ENCODE measurements at regions not wholly inside any gene's neighbourhood (a gene's known extent, or its start where the extent isn't known, plus 50 kb on each side); places are given as distances from the start of the nearest gene placed in this dataset.
"Not testable (repeated sequence)": the region's sequence is repeated elsewhere in the genome, so short reads cannot be mapped to it uniquely, and the experiment has no call there.

DNA sequence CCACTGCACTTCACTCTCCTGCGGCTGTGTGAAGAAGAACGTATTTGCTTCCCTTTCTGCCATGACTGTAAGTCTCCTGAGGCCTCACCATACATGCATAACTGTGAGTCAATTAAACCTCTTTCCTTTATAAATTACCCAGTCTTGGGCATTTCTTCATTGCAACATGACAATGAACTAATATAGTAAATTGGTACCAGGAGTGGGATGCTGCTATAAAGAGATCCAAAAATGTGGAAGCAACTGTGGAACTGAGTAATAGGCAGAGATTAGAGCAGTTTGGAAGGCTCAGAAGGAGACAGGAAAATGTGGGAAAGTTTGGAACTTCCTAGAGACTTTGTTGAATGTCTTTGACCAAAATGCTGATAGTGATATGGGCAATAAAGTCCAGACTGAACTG is 1907.9 kb downstream of the MRPL39 start:
- DNase-seq = no peak

DNA sequence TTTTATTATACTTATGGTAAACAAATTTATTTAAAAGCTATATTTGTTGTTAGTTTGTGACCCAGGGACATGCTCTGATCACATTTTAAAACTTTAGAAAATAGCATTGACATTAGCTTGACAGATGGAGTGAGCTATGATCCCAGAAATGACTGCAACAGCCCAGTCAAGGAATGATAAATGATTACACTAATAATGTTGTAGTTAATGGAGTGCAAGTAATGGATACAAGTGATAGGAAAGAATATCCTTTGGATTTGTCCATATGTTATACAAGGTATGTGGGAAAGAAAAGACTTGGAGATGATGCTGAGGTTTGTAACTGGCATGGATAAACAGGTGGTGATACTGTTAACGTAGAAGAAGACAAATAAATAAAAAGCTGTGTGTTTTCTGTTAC is 1908.7 kb downstream of the MRPL39 start:
- DNase-seq = no peak

DNA sequence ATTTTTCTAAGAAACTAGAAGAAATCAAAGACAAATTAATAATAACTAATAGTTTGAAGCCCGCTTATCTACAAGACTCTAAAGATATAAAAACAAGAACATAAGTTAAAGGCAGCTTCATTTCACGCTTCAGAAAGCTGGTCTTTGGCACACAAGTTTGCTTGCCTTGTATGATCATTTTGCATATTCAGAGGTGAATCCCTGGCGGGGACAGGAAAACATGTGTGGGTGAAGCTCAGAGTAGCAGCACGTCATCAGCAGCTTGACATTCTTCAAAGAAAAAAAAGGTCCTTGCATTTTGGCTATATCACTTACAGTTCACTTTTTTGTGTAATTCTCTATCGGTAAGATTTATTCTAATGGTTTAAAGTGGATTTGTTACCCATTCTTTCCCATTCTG is 1911.8 kb downstream of the MRPL39 start:
- no peak for DNase-seq

DNA sequence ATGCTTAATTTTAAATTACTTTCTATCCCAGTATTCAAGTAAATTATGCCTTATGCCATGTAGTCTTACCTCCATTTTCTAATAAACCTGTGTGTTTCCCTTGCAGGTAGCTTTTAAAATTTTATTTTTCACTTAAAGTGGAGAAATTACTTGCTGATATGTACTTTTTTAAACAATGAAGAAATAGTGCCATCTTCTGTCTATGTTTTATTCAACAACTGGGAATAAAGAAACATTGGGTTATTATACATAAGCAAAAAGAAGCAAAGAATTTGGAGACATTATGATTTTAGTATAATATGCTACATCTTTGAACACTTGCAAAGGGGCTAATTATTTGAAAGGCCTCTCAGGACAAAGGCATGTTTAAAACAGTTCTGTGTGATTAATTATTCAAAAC is 1912.9 kb downstream of the MRPL39 start:
- DNase-seq = no peak

DNA sequence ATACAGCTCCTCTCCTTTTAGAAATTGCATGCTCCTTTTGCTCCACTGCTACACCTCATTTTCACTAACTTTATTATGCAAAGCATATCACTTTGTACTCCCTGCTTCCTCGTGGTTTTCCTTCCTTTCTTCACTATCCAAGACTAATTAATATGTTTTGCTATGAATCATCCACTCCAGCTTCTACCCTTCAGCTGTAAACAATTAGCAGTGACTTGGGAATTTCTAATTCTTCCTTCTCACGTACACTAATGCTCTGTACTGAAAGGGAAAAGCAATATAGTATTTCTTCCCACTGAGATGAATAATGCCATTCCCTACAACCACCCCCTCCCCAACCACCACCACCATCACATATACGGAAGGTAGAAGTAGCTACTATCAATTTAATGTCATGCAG is 1917.0 kb downstream of the MRPL39 start:
- peak; percentile 2 for DNase-seq

DNA sequence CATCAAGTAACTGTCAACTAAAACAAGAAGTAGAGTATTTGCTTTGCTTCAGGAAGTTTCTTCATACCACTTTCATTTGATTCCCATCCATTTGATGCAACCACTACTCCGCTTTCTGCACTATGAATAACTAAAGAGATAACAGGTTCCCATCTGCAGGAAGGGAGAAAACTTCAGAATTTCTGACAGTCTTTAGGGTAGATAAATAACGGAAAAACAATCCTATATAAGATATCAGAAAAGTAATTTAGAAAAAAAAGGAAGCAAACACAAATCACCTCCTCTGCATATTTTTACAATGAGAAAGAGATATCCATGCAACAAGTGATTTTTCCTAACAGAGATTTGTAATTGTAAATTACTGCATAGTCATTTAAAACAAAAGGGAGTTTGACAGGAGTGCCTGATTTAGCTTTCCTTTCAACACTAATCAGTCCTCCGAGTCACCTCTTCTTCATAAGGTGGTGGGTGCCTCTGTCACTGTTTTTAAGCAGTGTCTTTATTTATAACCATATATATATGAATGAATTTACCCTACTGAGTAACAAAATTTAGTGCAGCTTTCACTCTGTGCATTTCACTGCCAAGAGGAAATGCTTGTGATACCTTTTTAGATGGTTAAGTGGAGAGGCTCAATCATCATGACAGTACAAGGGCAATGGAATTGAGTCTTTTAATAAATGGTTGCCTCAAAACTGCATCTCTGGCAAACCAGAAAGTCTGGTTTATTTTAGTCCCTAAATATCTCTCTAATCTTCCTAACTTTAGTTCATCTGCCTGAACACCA is 1920.4 kb downstream of the MRPL39 start:
- no peak for DNase-seq

DNA sequence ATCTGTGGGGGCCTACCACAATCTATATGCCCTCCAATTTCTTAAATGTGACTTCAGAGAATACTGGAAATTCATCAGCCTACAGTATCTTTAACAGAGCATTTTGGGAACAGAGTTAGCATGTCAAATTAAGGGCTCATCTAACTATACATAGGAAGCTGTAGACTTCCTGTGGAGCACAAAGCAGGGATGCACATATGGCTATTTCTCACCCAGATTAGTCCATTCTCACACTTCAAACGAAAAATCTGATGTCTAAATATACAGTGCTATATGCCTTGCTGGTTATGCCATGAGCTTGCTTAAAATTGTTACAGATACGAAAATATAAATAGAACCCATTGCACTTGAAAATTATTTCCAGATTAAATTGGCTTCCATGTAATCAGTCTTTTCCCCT is 1922.8 kb downstream of the MRPL39 start:
- no peak for DNase-seq

DNA sequence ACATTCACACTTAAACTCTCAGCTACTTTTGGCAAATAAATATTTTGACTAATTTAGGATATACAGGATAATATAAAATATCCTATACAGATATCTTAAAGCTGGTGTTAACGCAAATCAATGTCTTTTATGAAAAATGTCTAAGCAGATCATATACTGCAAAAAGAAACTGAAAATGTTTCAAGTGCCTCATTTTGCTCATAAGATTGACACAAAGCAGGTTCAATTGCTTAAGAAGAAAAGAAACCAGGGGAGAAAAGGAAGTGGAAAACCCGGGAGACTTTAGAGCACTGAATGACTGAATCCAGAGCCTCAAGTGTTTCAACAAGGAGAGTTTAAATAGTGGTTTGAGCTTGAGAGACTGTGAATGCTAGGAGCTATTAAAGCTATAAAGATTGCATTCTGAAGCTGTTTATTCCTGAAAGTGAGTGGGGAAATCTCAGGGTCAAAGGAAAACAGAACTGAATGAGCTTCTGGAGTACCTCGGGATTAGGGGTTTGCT is 1943.0 kb downstream of the MRPL39 start:
- DNase-seq = no peak

DNA sequence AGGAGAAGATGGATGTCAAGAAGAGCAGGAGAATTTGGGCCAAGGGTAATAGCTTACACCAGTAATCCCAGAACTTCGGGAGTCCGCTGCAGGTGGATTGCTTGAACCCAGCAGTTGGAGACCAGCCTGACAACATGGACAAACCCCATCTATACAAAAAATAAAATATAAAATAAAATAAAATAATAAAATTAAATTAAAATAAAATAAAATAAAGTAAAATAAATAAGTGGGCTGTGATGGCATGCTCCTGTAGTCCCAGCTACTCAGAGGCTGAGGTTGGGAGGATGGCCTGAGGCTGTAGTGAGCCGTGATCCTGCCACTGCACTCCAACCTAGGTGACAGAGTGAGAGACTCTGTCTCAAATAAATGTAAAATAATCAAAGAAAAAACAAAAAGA is 1946.7 kb downstream of the MRPL39 start:
- no peak for DNase-seq

DNA sequence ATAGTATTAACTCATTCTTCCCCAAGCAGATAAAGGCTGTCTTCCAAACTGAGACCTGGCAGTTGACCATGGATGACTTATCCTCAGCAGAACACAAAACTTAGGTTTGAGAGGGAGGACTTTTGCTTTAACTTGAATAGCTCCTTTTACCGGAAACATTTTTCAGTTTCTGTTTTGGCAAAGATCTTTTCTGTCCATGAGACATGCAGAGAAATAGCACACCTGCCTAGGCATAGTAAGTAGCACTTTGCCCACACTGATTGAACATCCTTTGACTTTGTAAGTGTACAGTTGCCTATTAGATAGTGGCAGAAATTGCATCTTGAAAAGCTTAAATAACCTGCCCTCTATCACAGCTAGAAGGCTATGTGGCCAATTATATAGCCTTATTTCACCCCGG is 1962.5 kb downstream of the MRPL39 start:
- no peak for DNase-seq

DNA sequence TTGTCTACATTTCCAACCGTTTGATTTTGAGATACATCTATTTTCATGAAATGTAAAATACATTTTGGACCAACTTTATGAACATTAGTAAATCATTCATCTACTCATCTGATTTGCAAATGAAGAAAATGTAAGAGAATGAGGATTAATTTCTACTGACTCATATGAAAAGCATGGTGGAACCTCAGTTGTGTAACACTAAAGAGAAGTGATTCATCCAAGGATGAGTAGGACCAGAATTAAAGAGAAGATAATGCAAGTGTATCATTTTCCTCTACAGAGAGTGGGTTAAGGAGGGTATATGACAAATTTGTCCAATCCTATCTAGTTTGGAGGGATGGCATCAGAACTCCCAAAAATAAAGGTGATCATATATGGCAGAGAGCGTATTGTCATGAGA is 1967.6 kb downstream of the MRPL39 start:
- DNase-seq = peak; percentile 16

DNA sequence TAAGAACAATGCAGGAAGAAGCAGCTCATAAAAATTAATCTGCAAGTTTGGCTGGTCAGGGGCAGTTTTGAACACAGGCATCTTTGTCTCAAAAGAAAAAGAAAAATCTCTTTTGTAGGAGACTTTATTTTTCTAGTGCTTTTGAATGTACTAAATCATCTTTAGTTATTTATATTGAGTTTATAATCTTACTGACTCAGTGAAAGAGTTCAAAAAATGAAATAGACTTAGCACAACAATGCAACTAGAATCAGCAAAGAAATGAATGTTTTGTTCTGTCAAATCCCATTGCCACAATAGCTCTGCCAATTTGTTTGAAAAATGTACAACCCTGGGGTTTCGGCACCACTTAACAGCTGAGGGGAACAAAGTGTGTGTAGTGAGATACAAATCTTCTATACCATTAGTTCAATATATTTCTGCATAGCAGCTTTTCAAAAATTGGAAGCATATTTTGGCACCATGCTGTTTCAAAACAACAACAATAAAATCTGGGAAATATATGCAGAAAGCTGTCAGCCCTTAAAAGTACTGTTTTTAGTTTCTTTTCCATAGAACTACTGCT is 1969.1 kb downstream of the MRPL39 start:
- DNase-seq = no peak

DNA sequence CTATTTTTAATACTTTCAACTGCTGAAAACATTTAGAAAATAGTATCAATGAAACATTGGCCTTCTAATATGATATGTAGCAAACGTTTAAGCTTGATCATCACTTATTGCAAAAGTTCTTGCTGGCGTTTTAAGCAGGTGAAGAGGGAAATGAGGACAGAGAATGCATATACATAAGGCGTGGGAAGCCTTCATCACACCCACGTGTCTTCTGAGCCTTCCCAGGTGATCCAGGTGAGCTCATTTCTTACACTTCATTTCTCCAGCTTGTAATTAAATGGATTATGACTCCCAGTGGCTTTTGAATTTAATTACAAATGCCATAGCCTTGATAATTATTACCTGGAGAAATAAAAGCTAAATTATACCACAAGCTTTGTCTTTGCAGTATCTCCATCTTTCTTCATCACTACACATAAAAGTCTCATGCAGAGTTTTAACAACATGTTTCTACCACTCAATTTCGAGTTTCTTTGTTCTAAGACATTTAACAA is 1973.8 kb downstream of the MRPL39 start:
- DNase-seq = no peak

DNA sequence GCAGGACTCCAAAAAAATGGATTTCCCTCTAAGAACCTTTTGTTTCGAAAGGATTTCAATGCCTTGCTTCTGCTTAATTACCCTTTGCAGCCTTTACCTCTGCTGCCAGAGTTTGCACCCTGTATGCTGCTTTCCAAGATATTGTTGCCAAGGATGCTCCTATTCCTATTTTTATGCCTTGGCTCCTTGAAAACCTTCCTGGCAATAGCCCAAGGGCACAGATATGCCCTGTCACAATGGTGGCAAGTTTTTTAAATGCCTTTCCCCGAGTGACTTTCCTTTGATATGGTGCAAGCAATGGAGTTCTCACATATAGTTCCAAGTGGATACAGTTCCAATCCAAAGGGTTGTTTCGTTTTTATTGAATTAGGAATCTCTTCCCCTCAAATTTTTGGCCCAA is 1983.0 kb downstream of the MRPL39 start:
- no peak for DNase-seq

DNA sequence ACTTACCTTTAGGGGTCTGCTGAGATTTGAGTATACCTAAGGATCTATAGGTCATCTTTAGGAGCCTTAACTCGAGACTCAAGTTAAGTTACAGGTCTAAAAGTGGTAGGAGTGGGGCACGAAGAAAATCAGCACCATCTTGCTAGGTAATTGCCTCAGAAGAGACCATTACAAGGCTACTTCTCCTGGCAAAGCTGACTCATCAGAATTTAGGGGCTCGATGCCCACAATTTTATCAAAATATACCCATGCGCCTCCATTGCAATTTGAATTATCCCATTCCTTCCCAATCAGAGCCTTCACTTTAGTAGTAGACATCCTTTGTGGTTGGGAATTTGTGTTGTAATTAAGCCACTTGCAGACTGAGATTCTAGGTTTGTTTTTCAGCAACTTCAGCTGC is 1994.3 kb downstream of the MRPL39 start:
- DNase-seq = no peak

DNA sequence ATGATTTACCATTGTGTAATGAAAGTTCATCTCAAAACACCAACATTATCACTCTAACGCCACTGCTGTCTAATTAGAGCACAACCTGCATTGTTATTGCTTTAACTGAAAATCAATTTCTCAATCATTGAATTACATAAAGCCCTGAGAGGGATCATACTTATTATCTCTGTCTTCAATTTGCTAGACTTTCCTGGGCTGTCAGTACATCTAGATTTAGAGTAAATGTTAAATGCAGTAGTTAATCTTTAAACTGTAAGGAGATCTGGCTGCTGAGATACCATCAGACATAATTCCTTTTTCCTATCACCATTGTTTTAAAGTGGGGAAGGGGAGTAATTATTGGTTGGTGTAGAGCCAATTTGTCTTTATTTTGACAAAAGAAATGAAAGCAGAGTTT is 1995.1 kb downstream of the MRPL39 start:
- no peak for DNase-seq

DNA sequence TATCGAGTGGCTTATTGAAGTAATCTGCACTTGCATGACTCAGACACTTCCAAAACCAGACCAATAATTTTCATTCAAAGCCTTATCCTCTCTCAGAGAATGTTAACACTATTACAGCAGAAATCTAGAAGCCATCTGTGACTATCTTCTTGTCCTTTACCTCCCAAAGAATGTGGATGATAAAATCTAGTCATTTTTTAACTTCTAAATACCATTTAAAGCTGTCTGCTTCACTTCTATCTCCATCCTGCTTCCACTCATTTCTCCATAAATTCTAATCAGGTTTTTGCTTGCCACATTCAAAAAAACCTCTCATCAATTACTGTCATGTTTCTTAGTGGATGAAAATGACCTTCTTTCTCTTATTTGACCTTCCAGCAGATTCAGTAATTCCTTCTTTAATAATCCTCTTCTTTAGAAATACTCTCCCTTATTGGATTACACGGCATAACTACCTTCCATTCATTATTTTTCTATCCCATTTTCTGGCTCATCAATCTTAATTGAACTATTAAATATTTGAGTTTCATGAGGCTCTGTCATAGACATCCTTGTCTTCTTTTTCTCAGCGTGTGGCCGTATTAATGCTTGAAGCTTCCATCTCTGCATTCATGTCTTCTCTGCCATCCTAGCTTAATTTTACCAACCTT is 1999.4 kb downstream of the MRPL39 start:
- DNase-seq = no peak

DNA sequence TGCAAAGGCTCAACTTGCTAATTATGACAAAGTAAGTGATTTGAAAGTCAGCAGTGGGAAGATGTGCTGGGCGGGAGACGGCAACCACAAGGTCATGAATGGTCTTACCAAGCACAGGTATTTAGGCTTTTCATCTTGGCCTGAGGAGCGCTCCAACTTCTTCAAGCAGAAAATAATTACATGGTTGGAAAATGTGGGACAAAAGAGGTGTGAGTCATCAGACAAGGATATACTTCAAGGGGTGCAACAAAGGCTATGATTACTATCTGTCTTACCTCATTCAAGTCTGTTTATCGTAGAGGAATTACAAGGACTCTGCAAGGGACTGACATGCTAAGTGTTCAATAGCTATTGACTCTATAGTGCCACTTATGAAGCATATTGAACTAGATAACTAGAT is 2005.7 kb downstream of the MRPL39 start:
- no peak for DNase-seq

DNA sequence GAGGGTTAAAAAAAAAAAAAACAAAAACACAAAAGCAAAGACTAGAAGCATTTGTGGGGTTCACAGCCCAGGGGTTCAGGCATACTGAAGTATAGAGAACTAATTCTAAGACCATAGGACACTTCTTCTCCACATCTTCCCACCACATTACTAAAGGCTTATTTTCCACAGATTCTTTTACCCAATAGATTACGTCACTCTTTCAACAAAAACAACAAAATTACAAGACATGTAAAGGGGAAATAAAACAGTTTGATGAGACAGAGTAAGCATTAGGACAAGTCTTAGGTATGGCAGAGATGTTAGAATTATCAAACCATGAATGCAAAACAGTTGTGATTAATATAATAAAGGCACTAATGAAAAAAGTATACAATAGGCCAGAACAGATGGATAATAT is 2013.7 kb downstream of the MRPL39 start:
- no peak for DNase-seq

DNA sequence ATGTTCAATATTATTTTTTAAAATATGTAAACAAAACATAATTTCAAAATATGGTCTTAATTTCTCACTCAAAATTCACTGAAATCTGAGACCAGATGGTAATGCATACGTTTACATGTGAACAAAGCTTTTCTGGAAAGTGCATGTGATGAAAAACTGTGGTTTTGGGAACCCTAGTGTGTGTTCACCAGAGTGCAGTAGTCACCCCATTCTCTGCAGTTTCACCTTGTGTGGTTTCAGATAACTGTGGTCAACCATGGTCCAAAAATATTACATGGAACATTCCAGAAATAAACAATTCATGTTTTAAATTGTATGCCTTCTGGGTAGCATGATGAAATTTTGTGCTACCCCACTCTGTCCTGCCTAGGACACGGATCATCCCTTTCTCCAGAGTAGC is 2021.9 kb downstream of the MRPL39 start:
- no peak for DNase-seq

DNA sequence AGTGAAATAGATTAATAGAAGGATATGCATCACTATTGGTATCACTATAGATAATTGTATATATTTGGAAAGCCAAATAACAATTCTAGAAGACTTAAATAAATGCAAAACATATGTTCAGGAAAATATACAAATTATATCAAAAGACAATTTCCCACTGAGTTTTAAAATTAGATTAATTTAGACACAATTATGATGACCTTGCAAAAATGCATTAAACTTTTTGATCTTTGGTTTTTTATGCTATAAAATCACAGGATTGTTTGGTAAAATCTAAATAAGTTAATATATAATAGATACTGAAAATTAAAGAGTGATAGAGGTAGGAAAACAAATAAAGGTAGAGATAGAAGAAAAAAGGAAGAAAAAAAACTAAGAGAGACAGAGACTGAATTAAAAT is 2027.7 kb downstream of the MRPL39 start:
- DNase-seq = no peak

DNA sequence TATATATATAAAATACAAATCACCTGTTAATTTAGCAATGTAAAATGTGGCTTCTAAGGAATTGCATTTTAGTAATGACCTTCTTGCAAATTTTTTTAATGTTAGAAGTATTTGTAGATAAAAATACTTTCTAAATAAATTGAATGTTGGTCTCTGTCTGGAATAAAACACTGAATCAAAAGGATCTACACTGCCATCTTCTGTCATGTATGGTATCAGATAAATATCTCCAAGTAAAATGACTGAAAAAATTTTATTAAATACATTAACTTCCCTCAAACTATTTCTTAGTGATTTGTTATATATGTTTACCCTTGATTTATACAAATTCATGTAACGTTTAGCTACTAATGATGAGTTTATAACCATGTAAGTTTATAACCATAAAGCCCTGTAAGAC is 2029.3 kb downstream of the MRPL39 start:
- no peak for DNase-seq

DNA sequence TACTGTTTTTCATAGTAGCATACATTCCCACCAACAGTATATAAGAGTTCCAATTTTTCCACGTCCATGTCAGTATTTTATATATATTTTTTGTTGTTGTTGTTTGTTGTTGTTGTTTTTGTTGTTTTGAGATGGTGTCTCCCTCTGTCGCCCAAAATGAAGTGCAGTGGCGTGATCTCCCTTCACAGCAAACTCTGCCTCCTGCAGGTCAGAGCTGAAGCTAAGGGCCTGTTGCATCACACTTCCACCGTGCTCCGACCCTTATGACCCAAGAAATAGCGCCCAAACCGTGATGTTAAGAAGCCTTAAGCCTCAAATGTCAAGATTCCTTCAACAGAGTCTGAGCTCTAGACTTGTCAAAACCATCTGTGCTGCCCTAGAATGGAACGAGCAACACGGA is 2032.3 kb downstream of the MRPL39 start:
- DNase-seq = no peak

DNA sequence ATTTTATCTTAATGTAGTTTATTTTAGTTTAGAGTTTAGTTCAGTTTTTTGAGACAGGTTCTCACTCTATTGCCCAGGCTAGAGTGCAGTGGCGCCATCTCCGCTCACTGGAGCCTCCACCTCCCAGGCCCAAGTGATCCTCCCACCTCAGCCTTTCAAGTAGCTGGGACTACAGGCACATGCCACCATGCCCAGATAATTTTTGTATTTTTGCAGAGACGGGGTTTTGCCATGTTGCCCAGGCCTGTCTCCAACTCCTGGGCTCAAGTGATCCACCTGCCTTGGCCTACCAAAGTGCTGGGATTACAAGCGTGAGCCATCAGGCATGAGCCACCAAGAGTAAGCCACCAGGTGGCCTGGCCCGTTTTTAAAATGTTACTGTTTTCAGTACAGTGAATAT is 2058.4 kb downstream of the MRPL39 start:
- DNase-seq = not testable (repeated sequence)
